ENCODE measurements at regions not wholly inside any gene's neighbourhood (a gene's known extent, or its start where the extent isn't known, plus 50 kb on each side); places are given as distances from the start of the nearest gene placed in this dataset.

- H3K4me1 ChIP-seq (ENCODE audit: control insufficient read depth, insufficient read depth, low read length, poor library complexity, severe bottlenecking): no peaks in the 10 kb centered on the region
- H3K36me3 ChIP-seq (ENCODE audit: control insufficient read depth, insufficient read depth, low read length): no peaks in the 10 kb centered on the region
- no peak overlapping the region for H3K4me3 ChIP-seq (ENCODE audit: extremely low read depth, insufficient read depth, low read length, poor library complexity, severe bottlenecking)
- no CpG with 5 or more reads among the region's 1 CpG for WGBS, 2 experiments (ENCODE audit: insufficient coverage in 2 of 2)
- no peak overlapping the region for H3K27ac ChIP-seq (ENCODE audit: low read depth, low read length, severe bottlenecking)
- no peaks in the 10 kb centered on the region for H3K9me3 ChIP-seq (ENCODE audit: control insufficient read depth, low read length)
Measured at GRCh38 chr4:138405934-138406567, 163.9 kb upstream of the SLC7A11 start.

GRCh38 chr4:138405466-138405891, 163.3 kb upstream of the SLC7A11 start:
- H3K4me3 ChIP-seq (ENCODE audit: extremely low read depth, insufficient read depth, low read length, poor library complexity, severe bottlenecking): no peak overlapping the region
- H3K9me3 ChIP-seq (ENCODE audit: control insufficient read depth, low read length): no peaks in the 10 kb centered on the region
- no peak overlapping the region for H3K27ac ChIP-seq (ENCODE audit: low read depth, low read length, severe bottlenecking)
- H3K36me3 ChIP-seq (ENCODE audit: control insufficient read depth, insufficient read depth, low read length): no peaks in the 10 kb centered on the region
- H3K4me1 ChIP-seq (ENCODE audit: control insufficient read depth, insufficient read depth, low read length, poor library complexity, severe bottlenecking): no peaks in the 10 kb centered on the region

- no peak overlapping the region for H3K27ac ChIP-seq (ENCODE audit: low read depth, low read length, severe bottlenecking)
- 100% methylated on average over 1 of the region's 1 CpG; no CpG with 5 or more reads in 1 of the 2 experiments for WGBS, 2 experiments (ENCODE audit: insufficient coverage in 2 of 2)
Measured at GRCh38 chr4:138404801-138405200, 162.7 kb upstream of the SLC7A11 start.

GRCh38 chr4:138404251-138404650, 162.1 kb upstream of the SLC7A11 start:
- Histone ChIP-seq H3K4me1 (ENCODE audit: control insufficient read depth, insufficient read depth, low read length, poor library complexity, severe bottlenecking) (no peaks in the 10 kb centered on the region), H3K9me3 (ENCODE audit: control insufficient read depth, low read length) (no peaks in the 10 kb centered on the region), H3K36me3 (ENCODE audit: control insufficient read depth, insufficient read depth, low read length) (no peaks in the 10 kb centered on the region), H3K4me3 (ENCODE audit: extremely low read depth, insufficient read depth, low read length, poor library complexity, severe bottlenecking) (no peak overlapping the region), H3K27ac (ENCODE audit: low read depth, low read length, severe bottlenecking) (no peak overlapping the region)

More at GRCh38 chr4:138404801-138405200, 162.7 kb upstream of the SLC7A11 start:
- no peaks in the 10 kb centered on the region for H3K4me1 ChIP-seq (ENCODE audit: control insufficient read depth, insufficient read depth, low read length, poor library complexity, severe bottlenecking)
- H3K36me3 ChIP-seq (ENCODE audit: control insufficient read depth, insufficient read depth, low read length): no peaks in the 10 kb centered on the region
- H3K9me3 ChIP-seq (ENCODE audit: control insufficient read depth, low read length): no peaks in the 10 kb centered on the region
- no peak overlapping the region for H3K4me3 ChIP-seq (ENCODE audit: extremely low read depth, insufficient read depth, low read length, poor library complexity, severe bottlenecking)

GRCh38 chr4:138401334-138401733, 159.2 kb upstream of the SLC7A11 start:
- Histone ChIP-seq H3K9me3 (ENCODE audit: control insufficient read depth, low read length) (no peaks in the 10 kb centered on the region), H3K4me3 (ENCODE audit: extremely low read depth, insufficient read depth, low read length, poor library complexity, severe bottlenecking) (no peak overlapping the region), H3K4me1 (ENCODE audit: control insufficient read depth, insufficient read depth, low read length, poor library complexity, severe bottlenecking) (no peaks in the 10 kb centered on the region), H3K36me3 (ENCODE audit: control insufficient read depth, insufficient read depth, low read length) (no peaks in the 10 kb centered on the region), H3K27ac (ENCODE audit: low read depth, low read length, severe bottlenecking) (no peak overlapping the region)
- WGBS, 2 experiments (ENCODE audit: insufficient coverage in 2 of 2): 60 to 92% methylated on average over 1 to 2 of the region's 3 CpGs

GRCh38 chr4:138400543-138400942, 158.4 kb upstream of the SLC7A11 start:
- Histone ChIP-seq H3K36me3 (ENCODE audit: control insufficient read depth, insufficient read depth, low read length) (no peaks in the 10 kb centered on the region), H3K9me3 (ENCODE audit: control insufficient read depth, low read length) (no peaks in the 10 kb centered on the region), H3K4me3 (ENCODE audit: extremely low read depth, insufficient read depth, low read length, poor library complexity, severe bottlenecking) (no peak overlapping the region), H3K27ac (ENCODE audit: low read depth, low read length, severe bottlenecking) (no peak overlapping the region), H3K4me1 (ENCODE audit: control insufficient read depth, insufficient read depth, low read length, poor library complexity, severe bottlenecking) (no peaks in the 10 kb centered on the region)
- 72 to 78% methylated on average over 3 of the region's 4 CpGs for WGBS, 2 experiments (ENCODE audit: insufficient coverage in 2 of 2)

GRCh38 chr4:138400066-138400465, 157.9 kb upstream of the SLC7A11 start:
- Histone ChIP-seq H3K4me1 (ENCODE audit: control insufficient read depth, insufficient read depth, low read length, poor library complexity, severe bottlenecking) (no peaks in the 10 kb centered on the region), H3K4me3 (ENCODE audit: extremely low read depth, insufficient read depth, low read length, poor library complexity, severe bottlenecking) (no peak overlapping the region), H3K36me3 (ENCODE audit: control insufficient read depth, insufficient read depth, low read length) (no peaks in the 10 kb centered on the region), H3K27ac (ENCODE audit: low read depth, low read length, severe bottlenecking) (no peak overlapping the region), H3K9me3 (ENCODE audit: control insufficient read depth, low read length) (no peaks in the 10 kb centered on the region)

- Histone ChIP-seq H3K9me3 (ENCODE audit: control insufficient read depth, low read length) (no peaks in the 10 kb centered on the region), H3K36me3 (ENCODE audit: control insufficient read depth, insufficient read depth, low read length) (no peaks in the 10 kb centered on the region), H3K4me3 (ENCODE audit: extremely low read depth, insufficient read depth, low read length, poor library complexity, severe bottlenecking) (no peak overlapping the region), H3K4me1 (ENCODE audit: control insufficient read depth, insufficient read depth, low read length, poor library complexity, severe bottlenecking) (no peaks in the 10 kb centered on the region), H3K27ac (ENCODE audit: low read depth, low read length, severe bottlenecking) (no peak overlapping the region)
Measured at GRCh38 chr4:138399081-138399480, 156.9 kb upstream of the SLC7A11 start.

GRCh38 chr4:138398322-138398721, 156.2 kb upstream of the SLC7A11 start:
- Histone ChIP-seq H3K9me3 (ENCODE audit: control insufficient read depth, low read length) (no peaks in the 10 kb centered on the region), H3K4me3 (ENCODE audit: extremely low read depth, insufficient read depth, low read length, poor library complexity, severe bottlenecking) (no peak overlapping the region), H3K36me3 (ENCODE audit: control insufficient read depth, insufficient read depth, low read length) (no peaks in the 10 kb centered on the region), H3K27ac (ENCODE audit: low read depth, low read length, severe bottlenecking) (no peak overlapping the region), H3K4me1 (ENCODE audit: control insufficient read depth, insufficient read depth, low read length, poor library complexity, severe bottlenecking) (no peaks in the 10 kb centered on the region)

GRCh38 chr4:138393886-138394610, 151.9 kb upstream of the SLC7A11 start:
- WGBS, 2 experiments (ENCODE audit: insufficient coverage in 2 of 2): no CpG with 5 or more reads among the region's 2 CpGs
- H3K36me3 ChIP-seq (ENCODE audit: control insufficient read depth, insufficient read depth, low read length): no peaks in the 10 kb centered on the region
- no peak overlapping the region for H3K27ac ChIP-seq (ENCODE audit: low read depth, low read length, severe bottlenecking)
- no peaks in the 10 kb centered on the region for H3K4me1 ChIP-seq (ENCODE audit: control insufficient read depth, insufficient read depth, low read length, poor library complexity, severe bottlenecking)
- H3K9me3 ChIP-seq (ENCODE audit: control insufficient read depth, low read length): no peaks in the 10 kb centered on the region
- no peak overlapping the region for H3K4me3 ChIP-seq (ENCODE audit: extremely low read depth, insufficient read depth, low read length, poor library complexity, severe bottlenecking)

- WGBS, 2 experiments (ENCODE audit: insufficient coverage in 2 of 2): no CpG with 5 or more reads among the region's 4 CpGs
- H3K27ac ChIP-seq (ENCODE audit: low read depth, low read length, severe bottlenecking): no peak overlapping the region
Measured at GRCh38 chr4:138392751-138393308, 150.7 kb upstream of the SLC7A11 start.

More at GRCh38 chr4:138392751-138393308, 150.7 kb upstream of the SLC7A11 start:
- no peaks in the 10 kb centered on the region for H3K9me3 ChIP-seq (ENCODE audit: control insufficient read depth, low read length)
- no peak overlapping the region for H3K4me3 ChIP-seq (ENCODE audit: extremely low read depth, insufficient read depth, low read length, poor library complexity, severe bottlenecking)
- no peaks in the 10 kb centered on the region for H3K4me1 ChIP-seq (ENCODE audit: control insufficient read depth, insufficient read depth, low read length, poor library complexity, severe bottlenecking)
- H3K36me3 ChIP-seq (ENCODE audit: control insufficient read depth, insufficient read depth, low read length): no peaks in the 10 kb centered on the region
